GM21786 (cell line): ENCODE measurements at regions not wholly inside any gene's neighbourhood (a gene's known extent, or its start where the extent isn't known, plus 50 kb on each side); places are given as distances from the start of the nearest gene placed in this dataset.
A peak's percentile ranks its signal among the peaks of the same experiment; 100 is the strongest.
"Not testable (repeated sequence)": the region's sequence is repeated elsewhere in the genome, so short reads cannot be mapped to it uniquely, and the experiment has no call there.

ENCODE experiments used
- ATAC-seq: cut with Tn5 transposase; IDR thresholded peaks from one replicate; pipeline ENCODE4 v1.9.1; 2021; ENCODE audit not compliant: unreplicated experiment

DNA sequence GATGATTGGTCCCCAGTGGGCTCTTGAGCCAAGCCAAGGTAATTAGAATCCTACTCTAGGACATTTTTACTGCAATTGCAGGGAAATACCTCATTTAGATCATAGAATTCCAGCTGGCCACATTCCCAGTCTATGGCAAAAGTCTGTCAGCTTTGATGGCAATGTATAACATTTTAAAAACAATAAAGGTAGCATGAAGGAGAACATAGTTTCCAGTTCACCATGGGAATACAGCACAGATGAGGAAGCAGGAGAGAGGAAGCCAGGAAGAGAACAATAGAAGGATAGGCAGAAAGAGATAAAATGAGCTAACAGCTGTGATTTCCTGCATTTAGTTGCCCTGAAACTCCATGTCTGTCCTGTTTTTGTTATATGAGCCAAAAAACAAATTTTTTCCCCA is 897.3 kb upstream of the DDX18 start:
- no peak for ATAC-seq

GRCh38 chr2:116918574-116918973 is 895.9 kb upstream of the DDX18 start:
- no peak for ATAC-seq

- ATAC-seq = no peak
Measured at GRCh38 chr2:116922414-116922813, 892.1 kb upstream of the DDX18 start.

GRCh38 chr2:116924509-116924908 is 890.0 kb upstream of the DDX18 start:
- no peak for ATAC-seq

- no peak for ATAC-seq
Measured at GRCh38 chr2:116935097-116935814, 879.2 kb upstream of the DDX18 start.

GRCh38 chr2:116948258-116948657 is 866.2 kb upstream of the DDX18 start:
- ATAC-seq = no peak

DNA sequence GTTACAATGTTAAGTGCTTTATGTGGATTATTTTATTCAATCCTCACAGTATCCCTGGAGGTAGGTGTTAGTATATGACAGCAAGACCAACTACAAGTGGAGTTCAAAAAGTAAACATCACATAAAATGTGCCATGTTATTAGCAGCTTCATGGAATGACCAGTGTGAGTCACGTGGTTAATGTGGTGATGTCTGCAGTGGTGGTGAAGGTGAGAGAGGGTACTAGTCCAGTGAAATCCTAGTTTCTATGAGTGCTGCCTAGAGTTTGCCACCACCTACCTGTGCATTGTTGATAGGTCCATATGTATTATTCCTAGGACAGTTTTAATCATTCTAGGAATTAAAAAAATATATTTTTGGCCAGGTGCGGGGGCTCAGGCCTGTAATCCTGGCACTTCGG is 865.2 kb upstream of the DDX18 start:
- no peak for ATAC-seq

- ATAC-seq = no peak
Measured at GRCh38 chr2:116952254-116952653, 862.2 kb upstream of the DDX18 start.

DNA sequence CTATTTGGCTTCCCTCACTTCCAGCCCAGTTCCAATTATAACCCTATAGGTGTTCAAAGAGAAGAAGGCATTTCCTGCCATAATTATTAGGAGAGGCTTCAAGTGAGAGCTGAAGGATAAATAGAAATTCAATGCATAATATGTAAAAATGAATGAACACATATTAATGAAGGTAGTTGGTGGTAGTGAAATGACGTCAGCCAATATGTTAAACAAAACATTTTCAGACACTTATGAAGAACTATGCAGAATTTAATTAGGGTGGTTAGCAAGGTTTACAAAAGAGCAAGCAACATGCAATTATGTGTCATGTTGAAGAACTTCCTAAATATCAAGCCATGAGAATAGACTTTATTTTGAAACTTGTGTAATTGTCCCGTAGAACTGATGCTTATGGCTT is 858.8 kb upstream of the DDX18 start:
- ATAC-seq = no peak

GRCh38 chr2:116975608-116976007 is 838.9 kb upstream of the DDX18 start:
- no peak for ATAC-seq

DNA sequence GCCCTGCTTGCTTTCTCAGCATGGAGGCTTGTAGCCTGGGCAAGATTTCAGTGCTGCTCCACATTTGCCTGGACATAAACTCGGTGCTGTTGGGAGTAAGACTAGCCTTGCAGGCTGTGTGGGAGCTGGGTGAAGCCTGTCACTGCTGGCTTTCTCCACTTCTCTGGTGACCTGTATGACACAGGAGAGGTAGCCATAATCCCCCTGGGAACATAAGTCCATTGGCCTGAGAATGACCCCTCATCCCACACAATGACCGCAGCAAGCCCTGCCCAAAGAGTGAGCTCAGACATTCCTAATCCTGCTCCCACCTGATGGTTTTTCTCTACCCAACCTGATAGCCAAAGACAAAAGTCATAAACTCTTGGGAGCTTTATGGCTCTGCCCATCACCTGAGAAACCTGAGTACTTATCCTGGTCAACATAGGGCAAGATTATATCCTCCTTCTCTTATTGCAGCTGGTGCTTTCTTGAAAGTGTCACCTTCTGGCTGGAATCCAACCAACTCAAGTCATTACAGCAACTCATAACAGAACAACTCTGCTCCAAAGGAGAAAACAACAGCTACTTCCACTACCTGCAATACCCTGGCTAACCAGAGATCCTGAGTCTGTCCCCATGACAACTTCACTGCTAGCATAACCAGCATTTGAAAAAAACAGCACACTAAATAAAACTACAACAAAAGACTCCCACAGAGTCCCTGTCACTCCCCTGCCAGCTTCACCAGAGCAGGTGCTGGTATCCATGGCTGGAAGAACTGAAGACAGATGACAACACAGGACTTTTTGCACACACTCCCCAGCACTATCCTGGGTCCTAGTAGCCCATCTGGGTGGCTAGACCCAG is 834.4 kb upstream of the DDX18 start:
- ATAC-seq = no peak

GRCh38 chr2:116987447-116987846 is 827.0 kb upstream of the DDX18 start:
- no peak for ATAC-seq

- no peak for ATAC-seq
Measured at GRCh38 chr2:116988303-116988702, 826.2 kb upstream of the DDX18 start.

DNA sequence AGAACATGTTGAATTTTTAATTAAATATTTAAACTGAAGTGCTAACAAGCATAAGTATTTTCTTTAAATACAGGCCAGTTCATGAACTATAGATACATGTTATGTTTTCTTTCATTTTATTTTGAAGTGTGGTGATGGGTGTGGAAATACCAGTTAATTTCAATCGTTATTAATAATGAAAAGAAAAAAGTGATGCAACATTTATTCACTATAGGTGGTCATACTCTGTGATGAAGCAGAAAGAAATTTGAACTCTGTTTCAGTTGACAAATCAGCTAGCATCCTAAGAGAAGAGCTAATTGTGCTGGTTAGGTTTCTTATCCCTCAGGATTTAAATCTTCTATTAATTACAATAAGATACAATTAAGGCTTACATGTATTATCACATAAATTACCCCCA is 795.1 kb upstream of the DDX18 start:
- ATAC-seq = no peak

- ATAC-seq = no peak
Measured at GRCh38 chr2:117027646-117028045, 786.8 kb upstream of the DDX18 start.

DNA sequence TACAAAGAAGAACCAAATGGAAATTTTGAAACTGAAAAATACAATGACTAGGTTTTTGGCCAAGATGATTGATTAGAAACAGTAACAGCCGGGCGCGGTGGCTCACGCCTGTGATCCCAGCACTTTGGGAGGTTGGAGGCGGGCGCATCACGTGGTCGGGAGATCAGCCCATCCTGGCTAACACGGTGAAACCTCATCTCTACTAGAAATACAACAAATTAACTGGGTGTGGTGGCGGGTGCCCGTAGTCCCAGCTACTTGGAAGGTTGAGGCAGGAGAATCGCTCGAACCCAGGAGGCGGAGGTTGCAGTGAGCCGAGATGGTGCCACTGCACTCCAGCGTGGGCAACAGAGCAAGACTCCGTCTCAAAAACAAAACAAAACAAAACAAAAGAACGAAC is 785.8 kb upstream of the DDX18 start:
- not testable (repeated sequence) for ATAC-seq

GRCh38 chr2:117055499-117056375 is 758.8 kb upstream of the DDX18 start:
- no peak for ATAC-seq

DNA sequence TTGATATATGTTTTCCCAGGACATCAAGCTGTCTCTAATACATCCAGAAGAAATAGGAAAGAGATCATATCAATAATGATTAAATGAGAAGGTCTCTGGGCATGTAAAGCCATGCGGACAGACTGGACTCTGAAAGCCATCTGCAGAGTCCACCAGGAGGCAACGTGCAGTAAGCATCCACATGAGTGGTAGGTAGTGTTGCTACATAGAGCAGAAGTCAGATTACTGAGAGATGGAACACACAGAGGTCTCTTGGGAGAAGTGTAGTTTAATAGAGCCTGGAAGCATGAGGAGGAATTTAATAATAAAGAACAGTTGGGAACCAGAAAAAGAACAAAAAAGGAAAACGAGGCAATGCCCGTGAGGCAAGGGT is 758.1 kb upstream of the DDX18 start:
- ATAC-seq = no peak

- no peak for ATAC-seq
Measured at GRCh38 chr2:117057016-117057415, 757.5 kb upstream of the DDX18 start.

GRCh38 chr2:117058366-117058765 is 756.1 kb upstream of the DDX18 start:
- ATAC-seq = peak; percentile 96

DNA sequence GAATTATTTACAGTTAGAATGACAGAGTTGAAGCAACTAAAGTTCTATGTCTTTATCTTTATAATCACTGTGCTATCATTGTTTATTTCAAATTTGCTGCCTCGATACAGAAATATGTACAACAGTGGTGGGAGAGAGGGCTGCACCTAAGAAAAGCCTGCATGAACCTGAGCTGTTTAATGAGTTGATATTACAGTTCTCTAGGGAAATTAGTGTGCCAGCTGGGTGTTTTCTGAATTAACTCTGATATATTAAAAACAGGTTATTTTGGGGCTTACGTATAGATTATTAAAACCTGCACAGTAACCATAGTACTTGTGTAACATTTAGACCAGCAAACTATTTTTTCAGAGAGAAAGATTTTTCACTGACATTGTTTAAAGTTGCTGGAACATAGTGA is 750.5 kb upstream of the DDX18 start:
- no peak for ATAC-seq

GRCh38 chr2:117065912-117066311 is 748.6 kb upstream of the DDX18 start:
- ATAC-seq = no peak
